Stimulated activated CD8-positive, alpha-beta memory T cell treated with anti-CD3 and anti-CD28 coated beads, Interleukin-4, amount 100 ng/mL, for 48 hours (primary cell): ENCODE measurements at regions not wholly inside any gene's neighbourhood (a gene's known extent, or its start where the extent isn't known, plus 50 kb on each side); places are given as distances from the start of the nearest gene placed in this dataset.
"Not testable (repeated sequence)": the region's sequence is repeated elsewhere in the genome, so short reads cannot be mapped to it uniquely, and the experiment has no call there.

Source experiments
- DNase-seq: peaks from one replicate; pipeline ENCODE4 v3.0.0-alpha.2; 2020

- DNase-seq: no peak
Observed at GRCh38 chr7:49487830-49488140, 285.7 kb upstream of the VWC2 start.

GRCh38 chr7:49488573-49488972 lies 284.9 kb upstream of the VWC2 start:
- no peak for DNase-seq

DNA sequence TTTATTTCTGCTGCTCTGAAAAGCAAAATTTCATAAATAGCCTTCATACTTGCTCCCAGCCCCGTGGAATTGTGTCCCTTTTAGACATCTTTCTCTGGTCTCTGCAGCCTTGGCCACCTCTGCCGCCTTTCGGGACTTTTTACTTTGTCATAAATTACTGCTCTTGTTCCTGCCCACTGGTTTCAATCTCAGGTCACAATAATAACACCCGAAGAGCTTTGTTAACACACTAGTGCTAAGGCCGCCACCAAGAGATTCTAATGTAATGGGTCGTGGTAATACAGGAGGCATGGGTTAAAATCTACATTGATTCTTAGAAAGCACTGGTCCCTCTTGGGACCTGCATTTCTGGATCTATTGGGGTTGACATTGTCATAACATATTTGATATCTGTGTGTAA lies 276.0 kb upstream of the VWC2 start:
- no peak for DNase-seq

DNA sequence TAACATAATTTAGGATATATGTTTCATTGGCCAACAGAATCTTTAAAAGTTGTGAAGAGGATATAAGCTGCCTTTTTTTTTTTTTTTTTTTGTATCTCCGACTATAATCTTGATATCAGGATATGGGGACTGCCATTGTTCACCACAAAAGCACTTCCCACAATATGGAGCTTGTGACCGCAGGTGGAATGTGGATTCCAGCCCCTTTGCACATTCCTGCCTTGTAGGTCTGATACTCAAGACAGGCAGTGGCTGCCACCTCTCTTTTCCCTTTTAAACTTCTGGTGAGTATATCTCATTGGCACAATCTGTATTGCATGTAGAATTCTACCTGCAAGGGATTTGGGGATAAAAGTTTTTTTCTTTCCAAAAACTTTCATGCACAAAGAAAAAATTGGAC lies 272.7 kb upstream of the VWC2 start:
- no peak for DNase-seq

- not testable (repeated sequence) for DNase-seq
Observed at GRCh38 chr7:49507206-49507605, 266.2 kb upstream of the VWC2 start.

GRCh38 chr7:49513911-49514310 lies 259.5 kb upstream of the VWC2 start:
- no peak for DNase-seq

DNA sequence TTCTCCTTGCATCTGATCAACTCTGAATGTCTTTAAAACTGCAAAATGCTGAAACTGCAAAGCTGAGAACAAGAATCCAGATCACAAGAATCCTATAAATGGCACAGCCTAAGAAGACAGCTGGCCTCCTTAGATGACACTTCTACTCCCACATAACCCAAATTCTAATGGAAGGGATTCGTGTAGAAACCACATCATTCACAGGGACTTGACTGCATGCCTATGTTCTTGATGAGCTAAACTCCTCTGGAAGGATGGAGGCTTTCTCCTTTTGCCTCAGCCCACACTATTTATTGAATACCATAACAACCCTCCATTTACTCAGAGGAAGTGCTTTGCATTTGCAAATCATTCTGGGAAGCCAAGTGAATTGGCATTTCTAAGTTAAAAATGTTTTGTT lies 252.5 kb upstream of the VWC2 start:
- no peak for DNase-seq

GRCh38 chr7:49522111-49522510 lies 251.3 kb upstream of the VWC2 start:
- no peak for DNase-seq

- no peak for DNase-seq
Observed at GRCh38 chr7:49523870-49524269, 249.6 kb upstream of the VWC2 start.

DNA sequence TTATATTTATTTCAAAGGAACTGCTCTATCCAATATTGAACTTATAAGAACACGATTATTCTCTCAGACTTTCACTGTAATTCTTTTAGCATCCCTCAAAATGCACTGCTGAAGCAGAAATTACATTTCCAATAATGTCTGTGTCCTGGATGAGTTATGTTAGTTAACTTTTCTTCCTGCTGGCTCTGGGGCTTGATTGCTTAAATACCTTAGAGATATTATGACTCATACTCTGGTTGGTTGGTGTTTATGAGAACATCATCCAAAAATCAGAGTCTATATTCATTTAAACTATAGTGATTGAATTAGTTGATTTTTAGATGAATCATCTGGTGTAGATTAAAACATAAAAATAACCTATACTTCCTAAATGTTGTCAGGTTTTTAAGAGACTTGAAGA lies 246.3 kb upstream of the VWC2 start:
- DNase-seq: no peak

DNA sequence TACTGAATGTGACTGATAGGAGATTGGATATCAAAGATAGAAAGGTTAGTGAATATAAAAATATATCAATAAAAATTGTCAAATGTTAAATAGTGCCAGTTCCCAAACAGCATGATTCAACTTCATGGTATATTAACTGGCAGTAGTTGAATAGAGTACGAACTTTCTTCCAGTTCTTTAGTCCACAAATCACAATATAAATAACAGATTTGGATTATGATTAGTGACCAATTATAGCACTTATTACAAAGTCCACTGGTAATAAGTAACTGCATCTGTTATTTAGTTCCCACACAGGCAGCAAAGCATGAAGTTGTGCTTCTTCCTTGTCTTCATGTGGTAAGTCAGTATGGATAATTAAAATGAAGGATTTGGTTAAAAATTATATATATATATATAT lies 243.0 kb upstream of the VWC2 start:
- no peak for DNase-seq

DNA sequence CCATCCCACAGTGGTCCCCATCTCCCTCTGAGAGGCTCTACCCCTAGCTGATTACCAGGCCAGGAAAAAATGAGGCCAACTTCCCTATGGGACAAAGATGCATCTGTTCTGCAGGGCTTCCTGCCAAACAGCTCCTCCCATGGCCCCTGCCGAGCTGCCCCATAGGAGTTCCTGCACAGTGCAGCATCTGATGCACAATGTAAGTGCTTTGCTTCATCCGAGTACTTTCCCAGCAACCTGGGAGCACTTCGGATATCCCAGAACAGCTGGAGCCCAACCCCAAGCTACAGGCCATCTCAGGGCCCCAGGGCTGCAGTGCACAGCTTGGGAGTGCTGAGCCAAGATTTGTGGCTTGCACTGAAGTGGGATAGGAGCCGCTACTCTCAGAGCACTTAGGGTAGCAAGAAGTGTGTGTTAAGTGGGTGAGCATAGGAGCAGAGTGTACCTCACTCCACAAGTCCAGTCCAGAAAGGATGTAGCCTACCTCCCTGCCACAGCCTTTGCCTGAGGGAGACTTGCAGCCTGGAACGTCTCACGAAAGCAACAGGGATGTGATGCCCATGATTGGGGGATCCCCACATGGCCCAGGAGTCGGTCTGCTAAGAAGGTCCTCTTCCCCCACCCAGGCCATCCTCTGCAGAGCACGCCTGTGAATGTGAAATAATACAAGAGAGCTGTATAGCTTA lies 209.6 kb upstream of the VWC2 start:
- DNase-seq: no peak

GRCh38 chr7:49564379-49564714 lies 209.1 kb upstream of the VWC2 start:
- no peak for DNase-seq

DNA sequence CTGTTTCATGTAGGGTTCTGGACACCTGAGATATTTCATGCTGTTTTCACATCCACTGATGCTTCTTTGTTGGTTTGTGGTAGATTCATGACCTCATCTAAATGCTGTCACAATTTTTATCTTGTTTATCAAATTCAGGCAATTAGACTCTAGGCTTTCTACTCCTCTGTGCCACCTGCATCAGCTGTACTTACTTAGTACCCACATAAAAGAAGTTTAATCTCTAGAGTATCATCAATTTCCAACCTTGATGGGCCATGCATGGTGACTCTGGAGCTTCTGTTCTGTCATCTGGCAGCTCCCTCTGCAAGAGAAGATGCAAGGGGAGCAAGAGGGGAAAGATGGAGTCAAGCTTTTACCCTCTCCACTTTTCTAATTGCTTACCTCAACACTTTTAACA lies 195.9 kb upstream of the VWC2 start:
- no peak for DNase-seq

DNA sequence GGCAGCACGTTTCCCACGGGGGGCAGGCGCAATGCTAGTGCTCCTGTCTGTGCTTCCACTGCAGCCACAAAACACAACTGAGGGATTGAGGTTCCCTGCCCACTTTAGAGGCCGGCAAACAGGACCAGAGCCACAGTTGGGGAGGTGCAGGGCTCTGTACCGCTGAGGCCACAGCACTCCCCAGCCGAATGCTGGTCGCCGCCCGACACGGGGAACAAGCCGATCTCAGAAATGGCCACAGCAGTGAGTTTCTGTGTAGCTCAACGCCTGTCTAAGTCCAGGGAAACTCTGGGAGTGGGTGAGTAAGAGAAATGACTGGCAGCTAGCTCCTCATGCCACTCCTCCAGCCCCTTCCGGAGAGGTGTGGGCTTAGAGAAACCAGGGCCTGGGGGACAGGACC lies 194.0 kb upstream of the VWC2 start:
- DNase-seq: no peak

DNA sequence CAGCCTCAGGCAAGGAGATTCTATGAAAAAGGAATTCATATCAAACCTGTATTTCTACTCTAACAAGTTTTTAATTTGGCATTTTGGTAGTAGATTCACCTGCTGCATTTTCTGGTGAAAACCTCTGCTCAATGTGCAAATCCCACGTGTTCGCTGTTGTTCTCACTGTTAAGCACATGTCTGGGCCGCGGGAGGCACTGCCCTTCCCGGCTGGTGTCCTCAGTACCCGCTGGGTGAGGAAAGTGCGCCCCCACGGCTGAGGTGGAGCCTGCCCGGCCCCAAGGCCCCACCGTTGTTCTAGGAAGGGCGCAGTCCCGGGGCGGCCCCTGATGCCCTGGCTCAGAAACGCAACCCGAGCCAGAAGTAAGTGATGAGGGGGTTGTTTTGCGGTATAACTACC lies 193.4 kb upstream of the VWC2 start:
- no peak for DNase-seq

GRCh38 chr7:49580761-49581160 lies 192.7 kb upstream of the VWC2 start:
- DNase-seq: no peak

DNA sequence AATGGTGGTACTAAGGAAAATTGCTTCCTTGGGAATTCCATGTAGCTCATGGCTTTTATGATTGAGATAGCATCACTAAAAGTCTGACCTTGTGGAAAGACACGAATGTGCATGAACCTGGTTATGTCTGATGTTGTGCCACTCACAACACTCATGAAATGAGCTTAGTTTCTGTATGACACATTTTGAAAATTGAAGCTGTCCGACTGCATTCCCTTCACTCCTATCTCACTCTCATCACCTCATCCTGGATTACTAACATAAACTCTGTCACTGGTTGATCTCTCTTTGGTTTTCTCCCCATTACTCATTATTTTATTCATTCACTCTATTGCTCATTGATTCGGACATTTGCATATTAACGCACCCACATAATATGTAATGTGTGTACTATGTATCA lies 190.0 kb upstream of the VWC2 start:
- DNase-seq: no peak

DNA sequence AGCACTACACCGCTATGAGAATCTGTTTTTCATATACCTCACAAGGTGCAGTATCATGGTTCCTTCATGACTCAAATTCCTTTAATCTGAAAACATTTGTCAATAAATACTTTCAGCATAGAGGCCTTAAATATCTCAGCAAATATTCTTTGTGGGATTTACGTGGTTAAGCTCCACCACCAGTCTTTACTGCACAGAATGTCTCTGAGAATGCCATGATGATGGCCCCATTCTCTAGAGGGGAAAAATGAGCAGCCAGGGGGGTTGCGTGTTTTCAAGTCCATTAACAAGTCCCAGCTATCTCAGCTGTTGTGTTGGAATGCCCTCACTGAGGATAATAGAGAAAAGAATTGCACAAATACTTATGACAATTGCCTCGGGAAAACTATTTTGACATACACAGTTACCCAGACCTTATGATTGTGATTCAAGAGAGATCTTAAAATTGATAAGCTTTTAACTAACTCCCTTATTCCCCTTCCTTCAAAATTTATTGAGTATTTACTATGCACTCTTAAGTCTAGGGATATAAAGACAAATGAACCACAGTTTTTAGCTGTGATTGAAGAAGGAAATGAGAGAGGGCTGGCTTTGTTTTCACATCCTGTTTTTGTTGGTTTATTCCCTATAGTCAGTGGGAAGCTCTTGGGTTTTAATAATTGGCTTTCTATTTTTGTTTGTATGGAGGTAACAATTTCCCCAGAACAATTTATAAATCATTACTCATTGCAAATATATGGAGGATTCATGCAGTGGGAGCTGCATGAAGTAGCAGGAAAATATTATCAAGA lies 176.5 kb upstream of the VWC2 start:
- no peak for DNase-seq

DNA sequence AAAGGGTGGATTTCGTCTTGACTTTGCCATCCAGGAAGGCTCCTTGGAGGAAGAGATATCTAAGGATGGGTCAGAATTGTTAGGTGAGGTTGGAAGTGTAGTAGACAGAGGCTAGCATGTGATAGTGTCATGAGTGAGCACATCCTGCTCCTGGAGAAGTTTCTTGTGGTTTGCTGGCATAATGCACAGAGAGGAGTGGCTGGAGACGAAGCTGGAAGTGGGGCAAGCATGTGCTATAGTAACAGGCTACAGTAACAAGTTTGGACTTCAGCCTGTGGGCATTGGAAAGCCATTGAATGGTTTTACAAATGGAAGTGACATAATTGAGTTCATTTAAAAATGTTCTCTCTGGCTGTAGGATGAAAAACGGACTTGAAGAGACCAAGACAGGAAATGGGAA lies 175.6 kb upstream of the VWC2 start:
- no peak for DNase-seq

DNA sequence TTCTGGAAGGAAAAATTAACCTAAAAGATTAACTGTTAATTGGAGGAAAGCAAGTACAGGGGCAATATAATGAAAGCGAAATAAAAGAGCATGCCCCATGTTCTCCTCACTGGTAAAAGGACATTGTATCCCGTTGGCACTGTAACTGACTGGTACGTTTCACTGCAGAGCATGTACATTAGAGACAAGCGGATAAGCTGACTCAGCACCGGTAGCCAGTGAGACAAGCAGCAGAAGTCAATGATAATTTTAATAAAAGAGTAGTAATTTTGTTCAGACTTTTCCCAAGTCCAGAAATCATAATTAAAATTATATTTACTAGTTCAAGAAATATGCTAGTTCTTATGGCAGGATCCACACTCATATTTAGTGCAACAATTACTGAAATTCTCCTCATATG lies 161.5 kb upstream of the VWC2 start:
- DNase-seq: no peak

- DNase-seq: no peak
Observed at GRCh38 chr7:49613759-49614158, 159.7 kb upstream of the VWC2 start.

DNA sequence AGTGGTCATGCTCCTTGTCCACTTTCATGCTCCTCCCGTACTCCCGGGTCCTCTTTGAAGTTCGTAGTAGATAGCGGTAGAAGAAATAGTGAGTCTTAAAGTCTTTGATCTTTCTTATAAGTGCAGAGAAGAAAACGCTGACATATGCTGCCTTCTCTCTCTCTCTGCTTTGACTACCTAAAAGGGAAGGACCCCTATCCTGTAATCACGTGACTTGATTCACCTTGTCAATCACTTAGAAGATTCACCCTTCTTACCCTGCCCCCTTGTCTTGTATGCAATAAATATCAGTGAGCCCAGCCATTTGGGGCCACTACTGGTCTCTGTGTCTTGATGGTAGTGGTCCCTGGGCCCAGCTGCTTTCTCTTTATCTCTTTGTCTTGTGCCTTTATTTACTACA lies 158.5 kb upstream of the VWC2 start:
- not testable (repeated sequence) for DNase-seq

- DNase-seq: no peak
Observed at GRCh38 chr7:49618028-49618427, 155.4 kb upstream of the VWC2 start.

GRCh38 chr7:49623943-49624342 lies 149.5 kb upstream of the VWC2 start:
- no peak for DNase-seq
